ENCODE measurements at regions not wholly inside any gene's neighbourhood (a gene's known extent, or its start where the extent isn't known, plus 50 kb on each side); places are given as distances from the start of the nearest gene placed in this dataset.
"Not testable (repeated sequence)": the region's sequence is repeated elsewhere in the genome, so short reads cannot be mapped to it uniquely, and the experiment has no call there.

GRCh38 chr21:9695759-9696158 is 825.6 kb upstream of the TPTE start:
- intact Hi-C loops (cut with DNase I); H3K36me3 ChIP-seq; H3K27me3 ChIP-seq; H3K4me3 ChIP-seq; H3K9me3 ChIP-seq; H3K27ac ChIP-seq; H3K4me1 ChIP-seq; DNase-seq: not testable (repeated sequence)
- 50 to 67% methylated on average over 6 of the region's 6 CpGs for WGBS, 2 donors
- ATAC-seq: peak in 1 of 8 donors; percentile 16

- DNase-seq; H3K4me1 ChIP-seq; H3K27me3 ChIP-seq; H3K36me3 ChIP-seq; H3K4me3 ChIP-seq; H3K9me3 ChIP-seq; H3K27ac ChIP-seq; intact Hi-C loops (cut with DNase I): not testable (repeated sequence)
- peak in 1 of 8 donors; percentile 9 for ATAC-seq
- 83% methylated on average over 3 of the region's 8 CpGs; no CpG with 5 or more reads in 1 of the 2 donors for WGBS, 2 donors
These were observed 823.6 kb upstream of the TPTE start for GRCh38 chr21:9697751-9698150.

- intact Hi-C loops (cut with DNase I): not testable (repeated sequence)
These were observed 816.4 kb upstream of the TPTE start for GRCh38 chr21:9705016-9705415.

DNA sequence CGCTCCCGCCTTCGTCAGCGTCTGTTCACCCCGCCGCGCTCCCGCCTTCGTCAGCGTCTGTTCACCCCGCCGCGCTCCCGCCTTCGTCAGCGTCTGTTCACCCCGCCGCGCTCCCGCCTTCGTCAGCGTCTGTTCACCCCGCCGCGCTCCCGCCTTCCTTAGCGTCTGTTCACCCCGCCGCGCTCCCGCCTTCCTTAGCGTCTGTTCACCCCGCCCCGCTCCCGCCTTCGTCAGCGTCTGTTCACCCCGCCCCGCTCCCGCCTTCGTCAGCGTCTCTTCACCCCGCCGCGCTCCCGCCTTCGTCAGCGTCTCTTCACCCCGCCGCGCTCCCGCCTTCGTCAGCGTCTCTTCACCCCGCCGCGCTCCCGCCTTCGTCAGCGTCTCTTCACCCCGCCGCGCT is 815.9 kb upstream of the TPTE start:
- H3K27ac ChIP-seq; H3K4me3 ChIP-seq; H3K9me3 ChIP-seq; H3K36me3 ChIP-seq; ATAC-seq; H3K27me3 ChIP-seq; H3K4me1 ChIP-seq; DNase-seq; intact Hi-C loops (cut with DNase I): not testable (repeated sequence)
- WGBS, 2 donors: 70 to 72% methylated on average over 23 to 28 of the region's 63 CpGs

More at GRCh38 chr21:9705016-9705415, 816.4 kb upstream of the TPTE start:
- H3K27me3 ChIP-seq, H3K27ac ChIP-seq, H3K9me3 ChIP-seq, H3K4me3 ChIP-seq, ATAC-seq, DNase-seq, H3K4me1 ChIP-seq, H3K36me3 ChIP-seq: not testable (repeated sequence)
- 75 to 77% methylated on average over 28 to 33 of the region's 44 CpGs for WGBS, 2 donors

DNA sequence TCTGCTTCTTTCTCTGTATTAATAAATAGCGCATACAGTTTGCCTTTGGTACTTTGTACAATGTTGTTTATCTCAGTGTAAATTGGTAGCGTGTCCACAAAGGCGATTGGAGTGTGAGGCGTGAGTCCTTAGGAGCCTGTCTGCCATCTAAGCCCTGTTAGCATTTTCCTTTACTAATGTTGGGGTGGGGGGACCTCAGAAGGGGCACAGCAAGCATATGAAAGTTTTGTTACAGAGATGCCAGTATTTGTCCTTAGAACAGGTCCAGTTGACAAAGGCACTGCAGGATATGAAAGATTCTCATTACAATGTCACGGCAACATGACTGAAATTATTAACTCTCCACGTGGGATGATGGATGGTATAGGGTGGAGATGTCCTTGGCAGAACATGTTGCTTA is 796.8 kb upstream of the TPTE start:
- Histone ChIP-seq H3K27me3 (peaks cover 0 to 19% (median 0%) of the 10 kb centered on the region in 7 donors), H3K9me3 (peaks cover 0 to 75% (median 5%) of the 10 kb centered on the region in 11 donors)
- H3K27ac ChIP-seq; DNase-seq; H3K4me1 ChIP-seq; H3K4me3 ChIP-seq; intact Hi-C loops (cut with DNase I); ATAC-seq; H3K36me3 ChIP-seq: not testable (repeated sequence)
- WGBS, 2 donors: 54 to 56% methylated on average over 6 of the region's 6 CpGs

DNA sequence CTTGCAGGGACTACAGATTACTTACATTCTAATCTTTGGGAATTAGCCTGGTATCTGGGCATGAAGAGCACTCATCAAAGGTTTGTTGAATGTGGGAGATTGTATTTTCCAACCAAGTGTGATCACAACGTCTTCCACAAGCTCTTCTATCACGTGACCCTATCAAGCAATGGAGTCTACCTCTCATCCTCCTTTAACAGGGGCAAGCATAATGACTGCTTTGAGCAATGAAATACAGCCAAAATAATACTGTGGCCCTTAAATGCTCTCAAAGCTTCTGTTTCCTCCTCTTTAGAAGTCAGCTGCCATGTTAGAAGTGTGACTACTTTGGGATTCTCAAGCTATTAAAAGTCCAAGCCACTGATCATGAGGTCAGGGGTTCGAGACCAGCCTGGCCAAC is 794.2 kb upstream of the TPTE start:
- Histone ChIP-seq H3K9me3 (peaks cover 0 to 78% (median 3%) of the 10 kb centered on the region in 11 donors), H3K27me3 (peaks cover 0 to 13% (median 0%) of the 10 kb centered on the region in 7 donors)
- H3K4me1 ChIP-seq; H3K4me3 ChIP-seq; H3K27ac ChIP-seq; ATAC-seq; intact Hi-C loops (cut with DNase I); DNase-seq; H3K36me3 ChIP-seq: not testable (repeated sequence)
- WGBS, 2 donors: 22 to 29% methylated on average over 3 of the region's 3 CpGs

DNA sequence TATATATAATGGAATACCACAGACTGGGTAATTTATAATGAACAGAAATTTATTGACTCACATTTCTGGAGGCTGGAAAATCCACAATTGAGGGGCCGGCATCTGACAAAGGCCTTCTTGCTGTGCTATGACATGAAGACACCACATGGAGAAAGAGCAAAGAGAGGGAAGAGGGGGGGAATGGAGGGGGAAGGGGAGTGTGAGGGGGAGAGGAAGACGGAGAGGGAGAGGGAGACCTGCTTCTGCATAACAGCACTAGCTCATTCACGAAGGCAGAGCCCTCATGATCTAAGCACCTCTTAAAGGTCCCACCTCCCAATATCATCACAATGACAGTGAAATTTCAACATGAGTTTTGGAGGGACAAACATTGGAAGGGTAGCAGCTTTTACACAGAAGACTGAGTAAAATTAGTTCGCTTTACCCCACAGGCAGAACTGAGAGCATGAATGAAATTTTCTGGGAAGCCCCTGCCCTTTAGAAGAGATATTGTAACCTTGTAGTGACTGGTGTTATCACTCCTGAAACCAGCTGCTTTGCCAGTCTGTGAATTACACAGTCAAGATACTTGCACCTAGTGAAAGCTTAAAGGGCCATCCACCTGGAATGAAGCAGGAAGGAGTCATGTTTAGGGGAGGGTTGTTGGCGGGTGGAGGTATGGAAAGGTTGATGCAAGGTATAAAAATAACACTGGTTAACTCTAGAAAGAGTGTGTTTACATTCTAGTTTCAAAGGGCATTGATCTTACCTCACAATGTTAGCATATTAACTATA is 793.0 kb upstream of the TPTE start:
- H3K27ac ChIP-seq; H3K27me3 ChIP-seq; H3K36me3 ChIP-seq; DNase-seq; intact Hi-C loops (cut with DNase I); H3K4me3 ChIP-seq; H3K4me1 ChIP-seq: not testable (repeated sequence)
- peak in 1 of 8 donors; percentile 42 for ATAC-seq
- peaks cover 0 to 80% (median 3%) of the 10 kb centered on the region in 11 donors for H3K9me3 ChIP-seq
- WGBS, 2 donors: 51 to 53% methylated on average over 5 of the region's 5 CpGs

GRCh38 chr21:9730866-9731265 is 790.5 kb upstream of the TPTE start:
- Histone ChIP-seq H3K36me3 (no peaks in the 10 kb centered on the region), H3K27me3 (no peaks in the 10 kb centered on the region), H3K27ac (no peak overlapping the region), H3K4me3 (no peak overlapping the region), H3K9me3 (peaks cover 0 to 76% (median 7%) of the 10 kb centered on the region in 11 donors), H3K4me1 (no peaks in the 10 kb centered on the region)
- 64 to 70% methylated on average over 3 of the region's 3 CpGs for WGBS, 2 donors
- intact Hi-C loops (cut with DNase I): no loop called here
- DNase-seq: no peak
- no peak for TF ChIP-seq CTCF (IDR thresholded peaks at IDR 0.05)
- ATAC-seq: no peak

DNA sequence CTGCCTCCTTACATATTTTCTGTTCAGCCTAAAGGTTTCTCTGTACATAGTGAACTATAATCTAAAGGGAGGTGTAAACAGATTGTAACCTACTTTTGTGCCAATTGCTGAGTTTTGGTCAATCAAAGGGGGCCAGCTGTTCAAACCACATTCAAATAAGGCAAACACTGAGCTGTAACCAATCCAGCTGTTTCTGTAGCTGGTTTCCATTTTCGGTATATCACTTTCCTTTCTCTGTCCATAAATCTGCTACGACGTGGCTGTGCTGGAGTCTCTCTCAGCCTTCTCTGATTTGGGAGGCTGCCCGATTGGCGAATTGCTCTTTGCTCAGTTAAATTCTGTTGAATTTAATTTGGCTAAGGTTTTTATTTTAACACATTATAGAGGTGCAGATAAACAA is 790.1 kb upstream of the TPTE start:
- ATAC-seq; H3K4me3 ChIP-seq; H3K27ac ChIP-seq; H3K36me3 ChIP-seq; H3K4me1 ChIP-seq; DNase-seq; intact Hi-C loops (cut with DNase I); H3K27me3 ChIP-seq: not testable (repeated sequence)
- H3K9me3 ChIP-seq: peaks cover 0 to 76% (median 7%) of the 10 kb centered on the region in 11 donors
- 59 to 61% methylated on average over 5 of the region's 5 CpGs for WGBS, 2 donors

GRCh38 chr21:9732605-9733004 is 788.8 kb upstream of the TPTE start:
- H3K27ac ChIP-seq; intact Hi-C loops (cut with DNase I); H3K4me1 ChIP-seq; H3K4me3 ChIP-seq; H3K36me3 ChIP-seq; DNase-seq; H3K27me3 ChIP-seq: not testable (repeated sequence)
- peak in 1 of 8 donors; percentile 29 for ATAC-seq
- H3K9me3 ChIP-seq: peaks cover 0 to 78% (median 10%) of the 10 kb centered on the region in 11 donors
- 51 to 52% methylated on average over 3 of the region's 3 CpGs for WGBS, 2 donors

Data from heart right ventricle (tissue), 16 donors.